Activated naive CD4-positive, alpha-beta T cell treated with anti-CD3 and anti-CD28 coated beads, Interleukin-2, amount 50 U/mL, for 24 hours (primary cell): ENCODE measurements at regions not wholly inside any gene's neighbourhood (a gene's known extent, or its start where the extent isn't known, plus 50 kb on each side); places are given as distances from the start of the nearest gene placed in this dataset.

ENCODE experiments used
- H3K27ac Mint-ChIP-seq: one replicate; pipeline ENCODE4 v1.8.0; 2021; ENCODE audit warnings: mild to moderate bottlenecking, mixed read lengths
- H3K27me3 Mint-ChIP-seq: one replicate; pipeline ENCODE4 v1.8.0; 2021; ENCODE audit warnings: mixed read lengths
- H3K36me3 Mint-ChIP-seq: one replicate; pipeline ENCODE4 v1.8.0; 2021; ENCODE audit warnings: mixed read lengths
- H3K4me1 Mint-ChIP-seq: one replicate; pipeline ENCODE4 v1.8.0; 2021; ENCODE audit warnings: mixed read lengths
- H3K4me3 Mint-ChIP-seq: one replicate; pipeline ENCODE4 v1.8.0; 2021; ENCODE audit warnings: mild to moderate bottlenecking, mixed read lengths
- H3K9me3 Mint-ChIP-seq: one replicate; pipeline ENCODE4 v1.8.0; 2021; ENCODE audit warnings: mixed read lengths

GRCh38 chr2:176454893-176455815 lies 185.9 kb downstream of the MTX2 start:
- peaks cover 32% of the 10 kb centered on the region for H3K27me3 Mint-ChIP-seq

DNA sequence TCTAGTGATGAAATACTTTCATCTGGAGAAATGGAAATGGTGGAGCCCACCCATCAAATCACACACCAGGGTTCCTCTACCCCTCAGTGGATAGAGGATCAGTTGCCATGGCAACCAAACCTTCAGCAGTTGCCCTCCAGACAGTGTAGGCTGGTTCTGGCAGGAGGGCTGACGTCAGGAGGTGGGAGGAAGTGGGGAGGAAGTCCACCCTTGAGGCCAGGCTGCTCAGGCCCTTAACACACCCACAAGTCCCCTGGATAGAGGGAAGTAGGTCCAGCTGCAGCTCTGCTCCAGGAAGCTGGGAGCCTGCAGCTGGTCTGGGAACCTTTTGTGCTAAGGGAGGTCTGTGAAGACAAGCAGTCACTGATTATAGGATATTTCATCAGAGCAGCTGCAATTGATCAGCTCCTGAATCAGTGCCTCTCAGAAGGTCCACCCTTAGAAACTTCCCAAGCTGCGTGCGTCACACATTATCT lies 186.6 kb downstream of the MTX2 start:
- Mint-ChIP-seq H3K36me3 (no peaks in the 10 kb centered on the region), H3K4me1 (no peaks in the 10 kb centered on the region), H3K4me3 (no peak overlapping the region), H3K27me3 (peaks cover 32% of the 10 kb centered on the region), H3K9me3 (no peaks in the 10 kb centered on the region), H3K27ac (no peak overlapping the region)

More at GRCh38 chr2:176454893-176455815, 185.9 kb downstream of the MTX2 start:
- H3K36me3 Mint-ChIP-seq = no peaks in the 10 kb centered on the region
- no peak overlapping the region for H3K27ac Mint-ChIP-seq
- H3K4me1 Mint-ChIP-seq = no peaks in the 10 kb centered on the region
- H3K4me3 Mint-ChIP-seq = no peak overlapping the region
- no peaks in the 10 kb centered on the region for H3K9me3 Mint-ChIP-seq

DNA sequence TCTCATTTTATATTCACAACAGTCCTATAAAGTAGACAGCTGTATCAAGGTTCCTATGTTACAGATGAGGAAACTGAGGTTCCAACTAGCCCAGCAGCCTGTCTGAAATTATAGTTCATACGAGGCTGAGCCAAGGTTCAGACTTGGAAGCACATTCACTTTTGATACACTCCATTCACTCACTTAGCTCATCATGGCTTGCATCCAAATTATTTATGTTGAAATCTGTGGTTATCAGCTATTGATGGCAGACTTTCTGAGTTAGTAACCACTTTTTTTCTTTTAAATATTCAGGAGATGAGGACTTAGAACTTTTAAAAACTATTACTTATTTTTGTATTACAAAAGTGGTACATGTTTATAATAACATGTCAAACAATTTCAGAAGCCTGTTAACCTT lies 188.2 kb downstream of the MTX2 start:
- Mint-ChIP-seq H3K4me3 (no peak overlapping the region), H3K4me1 (no peaks in the 10 kb centered on the region), H3K36me3 (no peaks in the 10 kb centered on the region), H3K27ac (no peak overlapping the region), H3K27me3 (peaks cover 35% of the 10 kb centered on the region), H3K9me3 (no peaks in the 10 kb centered on the region)

- Mint-ChIP-seq H3K9me3 (no peaks in the 10 kb centered on the region), H3K27ac (no peak overlapping the region), H3K27me3 (peaks cover 44% of the 10 kb centered on the region), H3K4me1 (no peaks in the 10 kb centered on the region), H3K36me3 (no peaks in the 10 kb centered on the region), H3K4me3 (no peak overlapping the region)
Measured at GRCh38 chr2:176461098-176461808, 192.0 kb downstream of the MTX2 start.

DNA sequence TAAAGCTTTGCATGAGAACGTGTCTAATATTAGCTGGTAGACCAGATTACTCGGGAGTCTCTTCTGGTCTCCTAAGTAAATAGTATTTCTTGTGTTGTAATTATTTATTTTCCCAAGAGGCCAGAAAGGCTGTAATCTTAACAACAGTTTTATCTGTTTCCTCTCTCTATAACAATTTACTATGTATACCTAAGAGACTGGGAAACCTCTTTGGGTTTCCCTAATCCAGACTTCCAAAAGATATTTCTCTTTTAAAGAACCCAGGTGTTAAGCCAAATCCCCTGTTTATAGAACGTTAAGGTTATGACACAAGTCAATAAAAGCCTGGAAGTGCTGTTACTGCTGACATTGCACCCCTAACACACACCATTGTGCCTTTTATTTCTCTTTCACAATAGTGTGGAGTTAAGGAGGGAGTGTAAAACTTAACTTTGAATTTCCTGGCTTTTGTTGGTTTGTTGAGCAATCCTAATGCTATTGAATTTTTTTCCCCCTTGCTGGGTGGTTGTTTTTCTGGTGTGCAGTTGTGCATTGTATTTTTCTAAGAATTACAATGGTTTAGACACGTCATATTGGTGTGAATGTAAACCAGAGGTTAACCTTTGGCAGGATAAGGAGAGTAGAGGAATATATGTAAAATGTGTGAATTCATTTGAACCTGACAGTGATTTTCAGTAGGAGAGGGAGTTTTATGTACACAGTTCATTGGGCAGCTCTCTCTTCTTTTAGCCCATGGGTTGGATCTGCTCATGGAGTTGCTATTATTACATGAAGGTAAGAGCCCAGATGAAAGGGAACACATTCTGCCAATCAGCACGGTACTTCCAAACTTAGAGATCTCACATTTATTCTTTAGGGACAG lies 192.8 kb downstream of the MTX2 start:
- H3K27me3 Mint-ChIP-seq = peaks cover 46% of the 10 kb centered on the region
- H3K4me1 Mint-ChIP-seq = no peaks in the 10 kb centered on the region

DNA sequence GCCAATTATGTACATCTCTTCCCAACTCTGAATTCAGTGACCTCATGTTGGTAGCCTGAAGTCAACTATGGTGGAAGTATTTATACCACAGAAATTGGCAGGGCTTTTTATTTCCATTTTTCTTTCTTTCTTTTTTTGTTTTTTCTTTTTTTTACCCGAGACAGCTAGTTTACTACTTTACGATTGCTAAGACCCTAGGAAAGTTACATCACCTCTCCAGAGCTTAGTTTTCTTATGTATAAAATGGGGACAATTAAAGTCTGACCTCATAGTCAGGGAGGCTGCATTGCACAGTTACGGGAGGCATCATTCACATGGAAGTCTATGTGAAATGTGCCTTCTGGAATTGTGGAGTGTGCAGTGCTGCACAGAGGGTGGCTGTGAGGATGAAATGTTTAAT lies 194.3 kb downstream of the MTX2 start:
- Mint-ChIP-seq H3K36me3 (no peaks in the 10 kb centered on the region), H3K27ac (no peak overlapping the region), H3K4me1 (no peaks in the 10 kb centered on the region), H3K27me3 (peaks cover 36% of the 10 kb centered on the region), H3K4me3 (no peak overlapping the region), H3K9me3 (no peaks in the 10 kb centered on the region)

More for the DNA sequence above, 192.8 kb downstream of the MTX2 start:
- Mint-ChIP-seq H3K36me3 (no peaks in the 10 kb centered on the region), H3K4me3 (no peak overlapping the region), H3K27ac (no peak overlapping the region), H3K9me3 (no peaks in the 10 kb centered on the region)

DNA sequence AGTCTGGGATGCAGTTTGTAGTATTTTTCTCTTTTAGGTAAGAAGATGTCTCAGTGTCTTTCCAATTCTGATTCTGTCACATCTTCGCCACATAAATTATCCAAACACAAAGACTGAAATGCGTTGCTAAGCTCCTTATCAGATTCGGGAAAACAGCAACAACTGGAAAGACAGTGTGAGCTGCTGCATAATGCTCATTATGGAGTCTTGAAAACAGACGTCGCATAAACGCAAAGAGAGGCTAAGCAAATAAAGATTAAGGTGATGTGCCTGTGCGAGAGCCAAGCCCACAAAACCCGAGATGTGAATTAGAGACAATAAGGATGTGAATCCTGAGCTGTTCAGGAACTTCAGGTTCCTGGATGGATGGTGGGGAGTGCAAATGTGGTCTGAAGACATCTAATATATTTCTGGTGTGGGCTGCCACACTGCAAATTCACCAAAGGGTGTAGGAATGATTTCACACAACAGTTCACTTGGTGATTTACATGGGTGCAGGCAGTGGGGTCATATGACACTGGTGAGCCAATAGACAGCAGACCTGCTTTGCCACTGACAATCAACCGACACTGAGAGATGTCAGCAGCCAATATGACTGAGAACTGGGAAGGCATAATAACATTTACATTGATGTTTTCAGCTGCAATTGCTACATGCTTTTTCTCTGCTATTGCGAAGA lies 195.8 kb downstream of the MTX2 start:
- H3K9me3 Mint-ChIP-seq = no peaks in the 10 kb centered on the region
- H3K4me3 Mint-ChIP-seq = no peak overlapping the region
- H3K4me1 Mint-ChIP-seq = no peaks in the 10 kb centered on the region
- peaks cover 26% of the 10 kb centered on the region for H3K27me3 Mint-ChIP-seq
- H3K36me3 Mint-ChIP-seq = no peaks in the 10 kb centered on the region
- no peak overlapping the region for H3K27ac Mint-ChIP-seq

GRCh38 chr2:176466918-176467452 lies 197.7 kb downstream of the MTX2 start:
- Mint-ChIP-seq H3K27me3 (peaks cover 24% of the 10 kb centered on the region), H3K4me1 (peaks cover 3% of the 10 kb centered on the region), H3K4me3 (no peak overlapping the region), H3K9me3 (no peaks in the 10 kb centered on the region), H3K27ac (no peak overlapping the region), H3K36me3 (no peaks in the 10 kb centered on the region)

DNA sequence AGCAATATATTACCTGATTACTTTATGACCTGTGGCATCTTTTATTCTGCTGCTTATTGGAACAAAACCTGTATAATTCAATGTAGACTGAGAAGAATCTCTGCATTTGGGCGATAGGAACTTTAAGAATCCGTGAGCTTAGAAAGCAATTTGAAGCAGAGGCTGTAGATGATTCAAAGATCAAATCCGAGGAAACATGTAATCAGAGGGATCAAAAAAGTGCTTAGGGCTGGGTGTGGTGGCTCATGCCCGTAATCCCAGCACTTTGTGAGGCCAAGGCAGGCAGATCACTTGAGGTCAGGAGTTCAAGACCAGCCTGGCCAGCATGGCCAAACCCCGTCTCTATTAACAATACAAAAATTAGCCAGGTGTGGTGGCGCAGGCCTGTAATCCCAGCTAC lies 198.4 kb downstream of the MTX2 start:
- Mint-ChIP-seq H3K27me3 (peaks cover 23% of the 10 kb centered on the region), H3K4me1 (peaks cover 9% of the 10 kb centered on the region), H3K27ac (no peak overlapping the region), H3K4me3 (no peak overlapping the region), H3K36me3 (no peaks in the 10 kb centered on the region), H3K9me3 (no peaks in the 10 kb centered on the region)

DNA sequence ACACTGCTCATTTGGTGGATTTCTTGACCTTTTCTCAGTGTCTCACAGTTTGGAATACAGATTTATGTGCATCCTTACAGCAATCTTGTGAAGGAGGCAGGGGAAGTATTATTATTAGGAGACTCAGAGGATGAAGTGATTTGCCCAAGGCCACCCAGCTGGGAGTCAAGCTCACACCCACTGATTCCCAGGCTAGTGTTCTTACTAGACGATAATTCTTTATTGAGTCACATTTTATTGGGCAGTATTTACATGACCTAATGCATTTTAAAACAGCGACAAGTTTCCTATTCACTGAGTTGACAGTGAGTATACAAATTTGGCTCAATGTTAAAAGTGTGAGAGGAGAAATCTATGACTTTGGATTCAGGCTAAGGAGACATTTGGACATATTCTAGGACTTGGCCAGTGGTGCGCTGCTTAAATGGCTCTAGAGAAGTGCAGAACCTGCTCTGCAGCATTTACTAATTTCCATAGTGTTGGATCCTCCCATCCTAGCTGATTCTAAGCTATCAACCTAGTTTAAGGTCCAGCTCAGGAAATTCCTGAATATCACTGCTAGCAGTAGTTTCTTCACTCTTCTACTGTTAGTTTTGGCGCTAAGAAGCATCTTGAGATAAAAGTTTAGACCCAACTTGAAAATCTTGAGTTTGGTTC lies 199.3 kb downstream of the MTX2 start:
- Mint-ChIP-seq H3K36me3 (no peaks in the 10 kb centered on the region), H3K27me3 (peaks cover 19% of the 10 kb centered on the region), H3K4me1 (peaks cover 19% of the 10 kb centered on the region), H3K9me3 (no peaks in the 10 kb centered on the region), H3K27ac (no peak overlapping the region), H3K4me3 (no peak overlapping the region)

- no peak overlapping the region for H3K4me3 Mint-ChIP-seq
- peaks cover 24% of the 10 kb centered on the region for H3K4me1 Mint-ChIP-seq
- H3K9me3 Mint-ChIP-seq = no peaks in the 10 kb centered on the region
- no peak overlapping the region for H3K27ac Mint-ChIP-seq
- H3K36me3 Mint-ChIP-seq = peaks cover 2% of the 10 kb centered on the region
- H3K27me3 Mint-ChIP-seq = peaks cover 6% of the 10 kb centered on the region
Measured at GRCh38 chr2:176470713-176471112, 201.5 kb downstream of the MTX2 start.

- no peaks in the 10 kb centered on the region for H3K27me3 Mint-ChIP-seq
- peaks cover 2% of the 10 kb centered on the region for H3K36me3 Mint-ChIP-seq
- H3K9me3 Mint-ChIP-seq = no peaks in the 10 kb centered on the region
- H3K27ac Mint-ChIP-seq = no peak overlapping the region
- peaks cover 24% of the 10 kb centered on the region for H3K4me1 Mint-ChIP-seq
- H3K4me3 Mint-ChIP-seq = peak overlapping the region; percentile 37
Measured at GRCh38 chr2:176471949-176472348, 202.7 kb downstream of the MTX2 start.

DNA sequence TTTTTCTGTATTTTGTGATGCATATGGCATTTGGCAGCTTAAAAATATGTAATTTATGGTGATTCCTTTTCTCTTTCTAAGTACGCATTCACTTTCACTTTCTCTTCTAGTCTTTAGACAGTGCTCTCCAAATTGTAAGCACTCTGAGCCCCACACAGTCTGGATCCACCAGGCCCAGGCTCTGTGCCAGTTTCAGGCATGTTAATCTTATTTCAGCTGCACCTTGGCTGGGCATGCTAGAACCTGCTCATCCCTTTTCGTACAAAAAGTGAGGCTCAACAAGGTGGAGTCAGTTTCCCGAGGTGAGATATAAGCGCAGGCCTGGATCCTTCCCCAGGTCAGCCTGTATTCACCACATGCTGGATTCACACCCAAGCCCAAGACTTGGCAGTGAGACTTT lies 203.9 kb downstream of the MTX2 start:
- Mint-ChIP-seq H3K27me3 (no peaks in the 10 kb centered on the region), H3K36me3 (peaks cover 2% of the 10 kb centered on the region), H3K4me1 (peaks cover 24% of the 10 kb centered on the region), H3K4me3 (peak overlapping the region; percentile 61), H3K9me3 (no peaks in the 10 kb centered on the region), H3K27ac (no peak overlapping the region)

DNA sequence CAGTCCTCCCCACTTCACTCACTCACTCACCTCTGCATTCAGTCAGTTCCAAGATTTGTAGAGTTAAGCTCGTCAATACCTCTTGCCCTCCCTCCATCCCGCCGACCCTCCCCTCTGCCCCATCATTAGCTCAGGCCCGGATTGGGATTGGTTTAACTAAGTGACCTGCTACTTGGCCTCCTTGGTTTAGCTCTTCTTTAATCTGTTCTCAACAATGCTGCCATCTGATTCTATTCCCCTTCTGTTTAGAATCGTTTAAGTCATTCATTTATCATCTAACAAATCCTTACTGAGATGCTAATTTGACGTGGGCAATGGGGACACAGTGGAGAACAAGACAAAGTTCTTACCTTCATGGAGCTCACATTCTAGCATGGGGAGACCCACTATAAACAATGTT lies 204.6 kb downstream of the MTX2 start:
- H3K4me3 Mint-ChIP-seq = peak overlapping the region; percentile 61
- peaks cover 2% of the 10 kb centered on the region for H3K36me3 Mint-ChIP-seq
- no peak overlapping the region for H3K27ac Mint-ChIP-seq
- peaks cover 24% of the 10 kb centered on the region for H3K4me1 Mint-ChIP-seq
- H3K27me3 Mint-ChIP-seq = no peaks in the 10 kb centered on the region
- H3K9me3 Mint-ChIP-seq = no peaks in the 10 kb centered on the region
